ENCODE measurements at regions not wholly inside any gene's neighbourhood (a gene's known extent, or its start where the extent isn't known, plus 50 kb on each side); places are given as distances from the start of the nearest gene placed in this dataset.

DNA sequence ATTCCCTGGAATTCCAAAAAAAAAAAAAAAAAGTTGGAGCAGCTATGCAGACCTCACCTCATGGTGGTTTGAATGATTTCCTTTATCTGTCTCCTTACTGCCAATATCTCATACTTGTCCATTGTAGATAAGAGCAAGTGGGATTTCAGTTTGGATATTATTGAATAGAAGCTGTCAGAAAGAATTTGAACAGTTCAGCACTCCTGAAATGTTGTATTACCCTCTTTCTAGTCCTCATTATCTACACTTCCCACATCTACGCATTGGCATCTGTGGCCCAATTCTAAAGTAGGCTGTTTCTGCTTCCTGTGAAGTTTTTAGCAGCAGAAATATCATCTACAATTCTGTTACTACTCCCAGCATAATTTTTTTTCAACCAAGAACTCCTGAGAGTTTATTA, 68.2 kb upstream of the KHDRBS2 start:
- TF ChIP-seq, protein P1, sequence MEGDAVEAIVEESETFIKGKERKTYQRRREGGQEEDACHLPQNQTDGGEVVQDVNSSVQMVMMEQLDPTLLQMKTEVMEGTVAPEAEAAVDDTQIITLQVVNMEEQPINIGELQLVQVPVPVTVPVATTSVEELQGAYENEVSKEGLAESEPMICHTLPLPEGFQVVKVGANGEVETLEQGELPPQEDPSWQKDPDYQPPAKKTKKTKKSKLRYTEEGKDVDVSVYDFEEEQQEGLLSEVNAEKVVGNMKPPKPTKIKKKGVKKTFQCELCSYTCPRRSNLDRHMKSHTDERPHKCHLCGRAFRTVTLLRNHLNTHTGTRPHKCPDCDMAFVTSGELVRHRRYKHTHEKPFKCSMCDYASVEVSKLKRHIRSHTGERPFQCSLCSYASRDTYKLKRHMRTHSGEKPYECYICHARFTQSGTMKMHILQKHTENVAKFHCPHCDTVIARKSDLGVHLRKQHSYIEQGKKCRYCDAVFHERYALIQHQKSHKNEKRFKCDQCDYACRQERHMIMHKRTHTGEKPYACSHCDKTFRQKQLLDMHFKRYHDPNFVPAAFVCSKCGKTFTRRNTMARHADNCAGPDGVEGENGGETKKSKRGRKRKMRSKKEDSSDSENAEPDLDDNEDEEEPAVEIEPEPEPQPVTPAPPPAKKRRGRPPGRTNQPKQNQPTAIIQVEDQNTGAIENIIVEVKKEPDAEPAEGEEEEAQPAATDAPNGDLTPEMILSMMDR (conservative IDR thresholded peaks at IDR 0.05; ENCODE audit: low read depth, low read length), result no peak
- TF ChIP-seq EZH2 (IDR thresholded peaks at IDR 0.05; ENCODE audit: borderline replicate concordance, low read depth, low read length, poor library complexity, severe bottlenecking), result no peak

Data from A673 (cell line).